Common myeloid progenitor, CD34-positive (primary cell): ENCODE measurements at regions not wholly inside any gene's neighbourhood (a gene's known extent, or its start where the extent isn't known, plus 50 kb on each side); places are given as distances from the start of the nearest gene placed in this dataset.

Source experiments
- CTCF ChIA-PET: fragments of 350-600 bp; sonication (Branson Sonifier 250); formaldehyde crosslinking; loops from one replicate; lab custom pipeline; 2021; ENCODE audit warnings: antibody characterized with exemption; lab: Charles Lee
- POLR2A ChIA-PET: fragments of 350-600 bp; sonication (Branson Sonifier 250); formaldehyde crosslinking; loops from one replicate; lab custom pipeline; 2021; ENCODE audit warnings: antibody characterized with exemption; lab: Charles Lee
- DNase-seq, 3 donors: peaks; one replicate each; pipeline versions ENCODE4 v3.0.0 to v3.0.0-alpha.2; 2013
- H3K27ac ChIP-seq, 2 experiments: 1 replicate in 1 of 2; 2 replicates in 1 of 2; pipeline ENCODE4 v1.7.0; 2013; ENCODE audit warnings: inconsistent platforms in 2 of 2, low read length in 2 of 2, mild to moderate bottlenecking in 2 of 2, low read depth in 1 of 2, moderate library complexity in 1 of 2; ENCODE audit not compliant: severe bottlenecking in 2 of 2, insufficient read depth in 1 of 2, poor library complexity in 1 of 2
- H3K27me3 ChIP-seq, 5 experiments: replicated peaks in 2 of 5; 1 replicate in 3 of 5; 2 replicates in 2 of 5; pipeline versions ENCODE4 v1.6.1 to v1.7.0; 2013; ENCODE audit warnings: low read length in 4 of 5, mild to moderate bottlenecking in 2 of 5, moderate library complexity in 2 of 5, inconsistent platforms in 1 of 5; ENCODE audit not compliant: insufficient read depth in 5 of 5, control insufficient read depth in 4 of 5
- H3K36me3 ChIP-seq, 4 experiments: 1 replicate in 2 of 4; 2 replicates in 2 of 4; pipeline versions ENCODE4 v1.6.1 to v1.7.0; 2013; ENCODE audit warnings: low read length in 3 of 4, control low read depth in 1 of 4, mild to moderate bottlenecking in 1 of 4; ENCODE audit not compliant: control insufficient read depth in 4 of 4, insufficient read depth in 4 of 4
- H3K4me1 ChIP-seq, 4 experiments: 1 replicate in 3 of 4; 2 replicates in 1 of 4; pipeline versions ENCODE4 v1.6.1 to v1.7.1; 2013; ENCODE audit warnings: low read length in 3 of 4, mild to moderate bottlenecking in 3 of 4, control low read depth in 1 of 4, inconsistent platforms in 1 of 4, moderate library complexity in 1 of 4; ENCODE audit not compliant: control insufficient read depth in 4 of 4, insufficient read depth in 4 of 4; ENCODE audit errors: control extremely low read depth in 1 of 4
- H3K4me3 ChIP-seq, 7 experiments: 1 replicate in 4 of 7; 2 replicates in 3 of 7; pipeline versions ENCODE4 v1.5.1 to v1.7.0; 2013; ENCODE audit warnings: mild to moderate bottlenecking in 7 of 7, low read length in 6 of 7, moderate library complexity in 6 of 7, inconsistent platforms in 2 of 7, low read depth in 2 of 7, control low read depth in 1 of 7; ENCODE audit not compliant: insufficient read depth in 4 of 7, control insufficient read depth in 1 of 7; ENCODE audit errors: extremely low read depth in 1 of 7
- H3K9me3 ChIP-seq, 5 experiments: 1 replicate in 4 of 5; 2 replicates in 1 of 5; pipeline versions ENCODE4 v1.6.1 to v1.7.1; 2013; ENCODE audit warnings: low read length in 4 of 5, mild to moderate bottlenecking in 2 of 5, inconsistent platforms in 1 of 5, low read depth in 1 of 5, moderate library complexity in 1 of 5; ENCODE audit not compliant: control insufficient read depth in 4 of 5, insufficient read depth in 2 of 5; ENCODE audit errors: control extremely low read depth in 1 of 5
- WGBS: methylation state at CpG from one replicate; pipeline ENCODE4 v1.1.5; 2013; ENCODE audit not compliant: insufficient coverage; 5-methylcytosine and 5-hydroxymethylcytosine counted together

DNA sequence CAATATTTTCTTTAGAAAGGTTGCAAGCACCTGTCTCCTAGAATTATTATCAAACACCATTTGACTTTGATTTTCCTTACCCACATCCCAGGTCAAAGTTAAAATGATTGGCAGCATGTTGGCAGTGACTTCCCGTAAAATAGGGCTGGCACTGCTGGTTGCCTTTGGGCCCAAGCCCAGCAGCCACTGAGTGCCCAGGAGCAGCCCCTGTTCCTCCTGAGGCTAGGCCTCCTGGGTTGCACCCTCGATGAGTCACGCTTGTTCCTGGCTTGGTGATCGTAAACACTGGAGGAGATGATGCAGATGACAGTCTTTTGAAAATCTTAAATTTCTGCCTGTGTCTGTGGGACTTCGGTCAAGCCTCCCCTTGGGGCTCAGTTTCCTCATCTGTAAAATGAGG, 290.0 kb downstream of the TLE3 start:
- Histone ChIP-seq H3K27ac (no peak overlapping the region), H3K27me3 (no peaks in the 10 kb centered on the region), H3K4me3 (no peak overlapping the region), H3K9me3 (no peaks in the 10 kb centered on the region), H3K4me1 (peaks cover 15 to 43% (median 32%) of the 10 kb centered on the region in 4 experiments), H3K36me3 (no peaks in the 10 kb centered on the region)
- CTCF ChIA-PET, result interaction anchor here (1.6 kb wide), 1 partner anchor 45 kb away, joined by 3 read pairs; no protein-coding TSS in a partner anchor
- WGBS, result 84% methylated on average over 5 of the region's 5 CpGs
- DNase-seq, result peak in 2 of 3 donors; percentile 24 to 33
- POLR2A ChIA-PET, result no interaction called here

DNA sequence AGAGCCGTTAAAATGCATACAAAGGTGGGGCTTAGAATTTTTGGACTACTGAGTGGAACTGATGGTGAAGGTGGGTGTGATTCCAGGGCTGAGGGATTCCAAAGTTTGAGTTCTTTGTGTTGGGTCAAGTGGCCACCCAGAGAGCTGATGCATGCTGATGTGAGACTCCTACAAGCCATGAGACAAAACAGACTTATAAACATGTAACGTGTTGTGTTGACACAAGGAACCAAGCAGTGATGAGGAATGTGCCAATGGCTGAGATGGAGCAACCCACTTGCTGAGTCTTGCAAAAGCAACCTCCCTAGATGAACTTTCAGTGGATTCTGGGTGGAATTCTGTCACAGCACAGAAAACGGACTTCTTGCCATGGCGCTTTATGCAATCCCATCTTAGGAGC, 289.0 kb downstream of the TLE3 start:
- CTCF ChIA-PET, result interaction anchor here (0.5 to 1.6 kb wide), 2 partner anchors 46 to 69 kb away, joined by 3 read pairs; no protein-coding TSS in a partner anchor
- Histone ChIP-seq H3K4me3 (no peak overlapping the region), H3K4me1 (peaks cover 15 to 43% (median 32%) of the 10 kb centered on the region in 4 experiments), H3K9me3 (no peaks in the 10 kb centered on the region), H3K27me3 (no peaks in the 10 kb centered on the region), H3K27ac (no peak overlapping the region), H3K36me3 (no peaks in the 10 kb centered on the region)
- no peak for DNase-seq
- WGBS, result 100% methylated on average over 4 of the region's 4 CpGs
- POLR2A ChIA-PET, result no interaction called here

DNA sequence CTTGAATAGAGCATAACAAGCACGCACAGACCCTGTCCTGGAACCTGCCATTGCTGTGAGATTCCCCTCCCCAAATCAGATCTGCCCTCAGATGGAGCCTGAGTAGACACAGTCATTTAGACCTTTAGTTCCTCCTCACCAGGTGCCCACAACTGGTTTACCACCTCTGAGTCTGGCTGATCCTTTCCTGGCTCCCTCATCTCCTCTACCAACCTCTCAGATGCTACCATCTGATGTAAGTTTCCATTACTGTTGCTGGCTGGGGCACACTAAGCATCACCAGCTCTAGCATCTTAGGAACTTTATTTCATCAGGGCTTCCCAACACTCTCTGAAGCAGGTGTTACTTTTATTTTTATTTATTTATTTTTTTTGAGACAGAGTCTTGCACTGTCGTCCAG, 288.3 kb downstream of the TLE3 start:
- no peak overlapping the region for H3K27ac ChIP-seq
- no peak for DNase-seq
- ChIA-PET CTCF (no interaction called here), POLR2A (no interaction called here)
- WGBS, result 100% methylated on average over 1 of the region's 2 CpGs
- no peak overlapping the region for H3K4me3 ChIP-seq
- no peaks in the 10 kb centered on the region for H3K27me3 ChIP-seq
- no peaks in the 10 kb centered on the region for H3K36me3 ChIP-seq
- H3K4me1 ChIP-seq, result peaks cover 15 to 43% (median 32%) of the 10 kb centered on the region in 4 experiments
- H3K9me3 ChIP-seq, result no peaks in the 10 kb centered on the region

GRCh38 chr15:69810431-69811354, 287.0 kb downstream of the TLE3 start:
- ChIA-PET CTCF (no interaction called here), POLR2A (no interaction called here)
- no peaks in the 10 kb centered on the region for H3K9me3 ChIP-seq
- no peak overlapping the region for H3K27ac ChIP-seq
- no peaks in the 10 kb centered on the region for H3K27me3 ChIP-seq
- peak; percentile 27 to 61 (median 43) for DNase-seq
- H3K36me3 ChIP-seq, result no peaks in the 10 kb centered on the region
- H3K4me1 ChIP-seq, result peaks cover 13 to 40% (median 28%) of the 10 kb centered on the region in 4 experiments
- WGBS, result 43% methylated on average over 11 of the region's 14 CpGs
- H3K4me3 ChIP-seq, result no peak overlapping the region

GRCh38 chr15:69812861-69813261, 284.9 kb downstream of the TLE3 start:
- ChIA-PET POLR2A (no interaction called here), CTCF (no interaction called here)
- peaks cover 2 to 30% (median 14%) of the 10 kb centered on the region in 4 experiments for H3K4me1 ChIP-seq
- peak in 1 of 3 donors; percentile 9 for DNase-seq
- no peaks in the 10 kb centered on the region for H3K27me3 ChIP-seq
- WGBS, result 94% methylated on average over 5 of the region's 20 CpGs
- H3K27ac ChIP-seq, result no peak overlapping the region
- no peak overlapping the region for H3K4me3 ChIP-seq
- H3K9me3 ChIP-seq, result no peaks in the 10 kb centered on the region
- no peaks in the 10 kb centered on the region for H3K36me3 ChIP-seq

DNA sequence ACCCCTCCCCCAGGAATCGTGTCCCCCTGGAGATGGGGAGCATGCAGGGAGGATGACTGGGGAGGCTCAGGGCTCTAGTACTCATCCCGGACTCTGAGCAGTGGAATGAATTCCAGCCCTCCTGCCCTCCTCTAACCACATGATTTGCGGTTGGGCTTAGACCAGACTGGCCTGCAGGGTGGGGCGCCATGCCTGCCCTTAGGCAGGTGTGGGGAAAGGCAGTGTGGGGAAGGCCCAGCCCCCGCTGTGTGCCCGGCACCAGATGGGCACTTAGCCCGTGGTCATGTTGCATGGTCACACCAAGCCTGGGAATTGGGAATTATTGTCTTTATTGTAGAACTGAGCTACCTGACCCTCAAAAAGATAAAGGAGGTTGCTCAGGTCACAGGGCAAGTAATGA, 283.8 kb downstream of the TLE3 start:
- 95% methylated on average over 5 of the region's 7 CpGs for WGBS
- H3K4me1 ChIP-seq, result peaks cover 2 to 30% (median 14%) of the 10 kb centered on the region in 4 experiments
- no peaks in the 10 kb centered on the region for H3K27me3 ChIP-seq
- POLR2A ChIA-PET, result no interaction called here
- CTCF ChIA-PET, result interaction anchor here (0.9 to 1.1 kb wide), 2 partner anchors 17 to 70 kb away, joined by 3 read pairs; no protein-coding TSS in a partner anchor
- H3K4me3 ChIP-seq, result no peak overlapping the region
- H3K36me3 ChIP-seq, result no peaks in the 10 kb centered on the region
- no peak overlapping the region for H3K27ac ChIP-seq
- H3K9me3 ChIP-seq, result no peaks in the 10 kb centered on the region
- DNase-seq, result no peak

GRCh38 chr15:69814932-69815331, 282.8 kb downstream of the TLE3 start:
- Histone ChIP-seq H3K27ac (no peak overlapping the region), H3K4me3 (no peak overlapping the region), H3K9me3 (no peaks in the 10 kb centered on the region), H3K27me3 (no peaks in the 10 kb centered on the region), H3K4me1 (peaks cover 2 to 29% (median 14%) of the 10 kb centered on the region in 4 experiments), H3K36me3 (no peaks in the 10 kb centered on the region)
- DNase-seq, result no peak
- POLR2A ChIA-PET, result no interaction called here
- CTCF ChIA-PET, result interaction anchor here (1.1 kb wide), 1 partner anchor 18 kb away, joined by 3 read pairs; no protein-coding TSS in a partner anchor
- WGBS, result 96% methylated on average over 7 of the region's 9 CpGs
